Activated naive CD8-positive, alpha-beta T cell treated with anti-CD3 and anti-CD28 coated beads, Interleukin-2, amount 50 U/mL, for 16 hours (primary cell): ENCODE measurements at regions not wholly inside any gene's neighbourhood (a gene's known extent, or its start where the extent isn't known, plus 50 kb on each side); places are given as distances from the start of the nearest gene placed in this dataset.
"Not testable (repeated sequence)": the region's sequence is repeated elsewhere in the genome, so short reads cannot be mapped to it uniquely, and the experiment has no call there.

ENCODE experiments used
- DNase-seq: peaks from one replicate; pipeline ENCODE4 v3.0.0-alpha.2; 2020; ENCODE audit warnings: low read depth, low spot score

- DNase-seq = no peak
Observed at GRCh38 chr5:89307972-89308371, 425.0 kb upstream of the MEF2C start.

- not testable (repeated sequence) for DNase-seq
Observed at GRCh38 chr5:89307141-89307540, 424.2 kb upstream of the MEF2C start.

DNA sequence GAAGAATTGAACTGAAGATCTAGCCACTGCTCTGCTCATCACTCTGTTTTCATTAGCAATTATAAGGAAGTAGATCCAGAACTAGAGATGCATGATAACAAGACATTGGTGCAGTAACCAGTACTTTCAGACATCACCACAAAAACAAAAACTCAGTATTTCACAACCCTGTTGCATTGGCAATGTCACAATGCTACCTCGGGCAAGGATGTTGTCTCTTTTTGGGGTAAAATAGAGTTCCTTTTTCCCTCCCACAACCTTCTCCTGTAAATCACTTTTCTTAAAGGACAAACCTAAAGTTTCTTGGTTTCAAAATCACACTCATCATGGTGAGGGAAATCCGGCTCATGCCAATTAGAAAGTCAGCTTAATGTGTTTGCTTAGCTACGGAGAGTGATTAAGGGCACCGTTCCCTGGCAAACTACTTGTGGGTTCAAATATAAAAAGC lies 420.1 kb upstream of the MEF2C start:
- DNase-seq = no peak

DNA sequence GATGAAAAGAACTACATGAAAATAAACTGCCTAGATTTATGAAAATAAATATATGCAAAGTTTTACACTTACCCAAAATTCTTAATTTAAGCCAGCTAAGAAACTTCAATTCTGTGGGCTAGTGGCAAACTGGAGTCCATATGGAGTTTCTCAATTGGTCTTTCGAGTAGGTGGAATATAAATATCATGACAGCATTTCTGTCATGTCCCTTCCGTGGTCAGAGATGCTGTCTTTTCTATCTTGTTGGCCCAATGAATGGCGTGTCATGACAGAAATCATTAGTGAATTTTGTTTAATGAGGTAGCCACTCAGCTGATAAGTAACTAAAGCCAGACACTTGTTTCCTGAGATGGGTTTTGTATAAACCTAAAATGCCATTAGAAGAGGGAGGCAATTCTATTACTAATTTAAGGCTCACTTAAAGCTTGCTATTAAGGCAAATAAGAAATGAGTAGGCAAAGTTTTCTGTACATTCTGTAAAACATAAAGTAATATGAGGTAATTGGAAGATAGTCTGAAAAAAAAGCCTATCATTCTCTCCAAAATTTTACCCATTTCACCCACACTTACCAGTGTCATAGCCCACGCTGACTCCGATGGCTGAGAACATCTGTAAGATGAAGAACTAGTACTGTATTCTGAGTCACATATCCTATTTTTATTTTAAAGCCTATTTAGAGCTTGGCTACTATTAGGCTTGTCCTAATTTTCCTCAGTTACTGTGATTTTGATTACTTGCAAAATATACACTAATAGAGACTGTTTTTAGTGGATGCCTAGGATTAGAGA lies 419.3 kb upstream of the MEF2C start:
- DNase-seq = no peak

GRCh38 chr5:89301321-89302025 lies 418.5 kb upstream of the MEF2C start:
- DNase-seq = no peak

DNA sequence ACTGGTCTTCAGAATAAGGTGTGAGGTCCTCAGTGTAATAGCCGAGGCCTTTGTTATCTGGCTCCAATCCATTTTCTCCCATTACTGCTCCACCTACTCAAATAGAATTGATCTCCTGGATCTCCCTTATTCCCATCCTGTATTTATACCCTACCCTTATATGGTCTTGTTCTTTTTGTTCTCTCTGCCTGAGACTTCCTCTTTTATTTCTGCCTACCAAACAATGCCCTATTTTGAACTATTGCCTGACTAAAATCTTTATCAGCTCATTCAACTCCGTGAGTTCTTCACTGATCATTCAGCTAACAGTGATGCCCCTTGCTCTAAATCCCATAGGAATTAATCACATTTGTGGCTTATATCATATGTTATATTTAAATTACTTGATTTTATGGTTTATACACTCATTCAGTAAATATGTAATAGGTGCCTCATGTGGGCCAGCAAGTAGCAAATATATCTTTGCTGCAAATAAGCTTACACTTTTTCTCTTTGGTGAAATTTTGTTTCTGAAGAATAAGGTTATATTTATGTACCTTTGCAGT lies 417.5 kb upstream of the MEF2C start:
- DNase-seq = no peak

DNA sequence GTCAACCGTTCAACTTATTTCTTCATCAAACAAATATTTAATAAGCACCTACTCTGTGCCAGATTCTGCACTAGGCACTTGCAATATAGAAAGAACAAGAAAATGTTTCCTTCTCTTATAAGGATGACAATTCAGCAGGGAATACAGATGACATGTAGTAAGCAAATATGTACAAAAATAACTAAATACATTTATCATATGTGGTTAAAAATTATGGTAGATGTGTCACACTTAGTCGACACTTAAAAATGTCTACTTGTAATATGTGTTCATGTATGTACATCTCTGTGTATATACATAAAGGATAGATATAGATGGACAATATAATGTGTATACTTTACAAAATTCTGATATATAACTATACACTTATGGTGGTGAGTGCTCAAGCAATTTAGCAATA lies 417.0 kb upstream of the MEF2C start:
- no peak for DNase-seq

- DNase-seq = no peak
Observed at GRCh38 chr5:89297066-89297465, 414.1 kb upstream of the MEF2C start.

GRCh38 chr5:89293810-89294209 lies 410.8 kb upstream of the MEF2C start:
- no peak for DNase-seq

- no peak for DNase-seq
Observed at GRCh38 chr5:89292487-89292886, 409.5 kb upstream of the MEF2C start.

DNA sequence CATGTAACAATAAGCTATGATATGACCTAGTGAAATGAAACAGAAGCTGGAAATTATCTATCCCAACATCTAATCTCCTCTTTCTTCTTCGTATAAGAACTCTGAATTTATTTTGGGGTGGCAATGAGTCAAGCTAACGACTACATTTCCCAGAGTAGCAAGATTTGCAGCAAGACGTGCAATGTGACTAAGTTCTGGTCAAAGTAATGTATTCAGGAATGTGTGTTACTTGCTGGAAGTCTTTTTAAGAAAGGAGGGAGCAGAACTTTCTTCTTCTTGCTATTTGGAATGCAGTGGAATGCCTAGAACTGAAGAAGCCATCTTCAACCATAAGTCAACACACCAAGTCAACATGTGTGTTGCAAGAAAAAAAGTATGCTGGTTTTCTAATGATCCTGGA lies 406.6 kb upstream of the MEF2C start:
- no peak for DNase-seq

DNA sequence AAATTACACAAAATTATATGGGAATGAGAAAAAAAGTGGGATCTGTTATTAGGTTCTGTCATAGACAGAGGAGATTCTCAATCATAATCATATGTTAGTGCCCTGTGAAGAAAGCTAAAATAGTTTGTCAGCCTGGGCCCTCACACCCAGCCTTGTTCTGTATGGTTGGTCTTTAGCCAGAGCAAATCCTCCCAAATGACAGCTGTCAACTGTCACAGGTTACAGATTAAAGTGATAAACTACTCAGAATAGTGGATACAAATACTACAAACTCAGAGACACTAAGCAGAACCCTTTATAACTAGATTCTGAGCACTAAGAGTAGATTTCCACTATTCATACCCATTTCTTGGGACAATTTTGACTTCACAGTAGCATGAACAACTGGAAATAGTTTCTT lies 405.0 kb upstream of the MEF2C start:
- DNase-seq = no peak

- DNase-seq = no peak
Observed at GRCh38 chr5:89286320-89286719, 403.3 kb upstream of the MEF2C start.

DNA sequence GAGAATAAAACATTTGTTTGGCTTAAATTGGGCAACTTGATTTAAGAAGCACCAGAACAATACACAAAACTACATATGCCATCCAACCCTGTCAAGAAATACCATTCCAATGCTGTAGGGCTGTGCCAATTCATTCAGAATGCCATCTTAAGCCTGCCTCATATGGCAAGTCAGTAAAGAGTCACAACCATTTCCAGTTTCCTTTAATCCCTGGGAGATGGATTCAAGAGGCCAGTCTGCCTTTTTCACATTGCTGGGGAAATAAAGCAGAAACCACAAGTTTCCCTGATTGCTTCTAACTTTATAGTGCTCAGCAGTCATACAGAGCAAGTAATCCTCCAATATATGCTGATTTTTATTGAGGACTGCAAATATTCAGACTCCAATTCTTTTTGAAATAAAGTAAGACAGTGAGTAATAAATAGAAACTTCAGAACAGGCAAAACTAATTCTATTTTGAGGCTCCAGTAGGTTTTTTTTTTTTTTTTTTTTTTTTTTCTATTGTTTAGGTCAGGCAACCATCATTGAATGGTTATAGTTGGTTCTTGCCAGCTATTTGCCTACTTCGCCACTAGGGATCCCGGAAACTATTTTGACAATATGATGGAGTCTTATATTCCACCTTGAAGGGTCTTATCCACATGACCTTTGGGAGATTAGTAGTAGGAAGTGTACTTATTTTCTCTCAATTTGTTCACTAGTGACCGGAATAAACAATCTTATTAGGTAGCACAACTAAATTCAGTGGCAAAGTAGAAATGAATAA lies 400.9 kb upstream of the MEF2C start:
- DNase-seq = no peak

DNA sequence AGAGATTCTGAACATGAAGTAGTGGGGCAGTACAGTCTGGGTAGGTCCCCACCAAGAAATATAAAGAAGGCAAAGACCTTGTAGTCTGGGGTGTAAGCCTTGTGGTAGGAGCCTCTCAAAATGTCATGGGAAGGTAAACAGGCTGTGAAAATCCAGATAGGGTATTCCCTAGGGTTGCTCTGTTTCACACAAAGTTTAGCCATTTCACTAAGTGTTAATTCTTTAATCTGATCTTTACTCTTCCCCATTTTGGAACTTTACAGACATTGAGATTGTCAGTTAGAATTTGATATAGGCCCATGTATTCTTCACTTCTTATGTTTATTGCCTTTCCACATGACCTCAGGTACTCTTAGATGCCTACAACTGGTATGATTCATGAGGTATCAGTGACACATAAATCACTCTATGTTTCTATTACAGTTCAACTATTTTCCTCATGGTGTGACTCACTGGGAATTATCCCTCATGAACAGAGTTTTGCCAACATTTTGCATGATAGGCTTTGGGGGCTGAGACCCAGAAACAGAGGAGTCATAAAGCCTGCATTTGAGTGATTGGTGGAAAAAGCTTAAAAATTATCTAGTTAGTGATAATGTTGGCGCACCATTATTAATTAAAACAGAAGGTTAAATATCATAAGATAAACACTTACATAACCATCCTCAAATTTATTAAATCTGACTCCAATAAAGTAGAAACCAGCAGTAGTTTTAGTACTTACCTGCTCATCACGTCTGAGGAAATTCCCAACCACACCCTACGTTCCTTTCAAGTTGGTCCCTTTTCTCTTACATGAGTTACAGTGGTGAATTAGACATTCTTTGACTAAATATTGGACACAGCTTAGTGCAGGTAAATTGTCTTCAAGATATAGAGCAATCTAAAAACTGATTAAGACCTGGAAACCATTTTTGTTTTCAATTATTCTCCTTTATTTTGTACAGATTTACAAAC lies 399.8 kb upstream of the MEF2C start:
- DNase-seq = no peak

GRCh38 chr5:89281766-89282553 lies 399.0 kb upstream of the MEF2C start:
- DNase-seq = no peak

DNA sequence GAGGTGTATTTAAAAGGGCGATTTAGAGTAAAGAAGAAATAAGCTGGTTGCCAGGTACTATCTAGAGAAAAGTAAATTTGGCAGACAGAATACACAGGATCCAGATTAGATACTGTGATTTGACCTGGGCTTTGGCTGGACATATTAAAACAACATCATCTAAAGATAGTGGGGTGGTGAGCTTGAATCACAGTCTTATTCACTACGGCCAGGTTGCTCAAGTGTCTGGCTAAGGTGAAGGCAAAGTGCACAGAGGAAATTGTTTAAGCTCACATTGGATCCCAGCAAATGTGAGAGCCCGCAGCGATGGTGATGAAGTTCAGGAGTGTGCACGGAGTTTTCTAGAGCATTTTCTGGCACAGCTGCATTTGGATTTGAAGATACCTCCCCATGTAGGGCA lies 398.2 kb upstream of the MEF2C start:
- DNase-seq = no peak

GRCh38 chr5:89280103-89281037 lies 397.4 kb upstream of the MEF2C start:
- DNase-seq = no peak

DNA sequence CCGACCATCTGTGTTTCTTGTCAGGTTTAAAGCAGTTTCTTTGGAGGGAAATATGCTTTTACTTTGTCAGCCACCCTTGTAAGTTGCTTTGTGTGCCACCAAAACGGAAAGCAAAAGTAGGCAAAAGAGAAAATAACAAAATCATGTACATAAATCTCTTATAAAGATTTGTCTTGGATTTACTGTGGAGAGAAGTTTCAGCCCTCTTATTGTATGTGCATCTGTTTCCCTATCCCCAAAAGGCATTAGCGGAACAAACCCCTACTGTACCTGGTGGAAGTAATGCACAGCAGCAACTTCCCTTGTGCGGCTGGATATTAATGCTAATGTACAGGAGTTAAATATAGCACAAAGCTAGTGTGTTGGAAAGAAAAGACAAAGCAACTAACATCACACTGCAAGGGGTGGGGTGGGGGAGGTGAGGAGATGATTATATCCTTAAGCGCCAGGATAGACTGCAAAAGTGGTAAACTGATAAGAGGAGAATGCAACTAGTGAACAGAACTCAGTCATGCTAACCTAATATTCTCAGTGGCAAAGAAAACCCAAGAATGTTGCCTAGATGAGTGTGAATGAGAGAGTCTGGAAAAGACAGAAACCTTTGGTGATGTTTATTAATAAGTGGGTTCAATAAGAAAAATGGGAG lies 396.5 kb upstream of the MEF2C start:
- DNase-seq = no peak
